HG03103 (cell line): ENCODE measurements at regions not wholly inside any gene's neighbourhood (a gene's known extent, or its start where the extent isn't known, plus 50 kb on each side); places are given as distances from the start of the nearest gene placed in this dataset.

Experiments
- ATAC-seq: cut with Tn5 transposase; IDR thresholded peaks from one replicate; pipeline ENCODE4 v1.9.1; 2021; ENCODE audit warnings: low read depth; ENCODE audit not compliant: unreplicated experiment

DNA sequence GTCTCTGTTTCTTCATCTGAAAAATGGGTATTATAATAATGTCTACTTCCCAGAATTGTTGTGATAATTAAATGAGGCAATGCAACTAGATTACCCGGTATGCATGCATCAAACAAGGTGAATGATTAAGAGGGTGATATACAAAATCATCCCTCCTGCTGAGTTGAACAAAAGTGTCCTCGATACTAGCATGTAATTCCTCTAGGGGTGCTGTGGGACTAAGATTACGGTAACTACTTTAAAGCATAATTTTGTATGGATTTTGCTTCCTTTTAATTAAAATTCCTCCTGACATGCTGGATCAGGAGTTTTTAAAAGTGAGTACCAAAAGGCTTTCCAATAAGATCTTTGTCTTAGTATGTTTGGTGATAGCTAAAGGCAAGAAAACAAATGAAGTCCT is 98.7 kb upstream of the PRMT6 start:
- ATAC-seq, result no peak

DNA sequence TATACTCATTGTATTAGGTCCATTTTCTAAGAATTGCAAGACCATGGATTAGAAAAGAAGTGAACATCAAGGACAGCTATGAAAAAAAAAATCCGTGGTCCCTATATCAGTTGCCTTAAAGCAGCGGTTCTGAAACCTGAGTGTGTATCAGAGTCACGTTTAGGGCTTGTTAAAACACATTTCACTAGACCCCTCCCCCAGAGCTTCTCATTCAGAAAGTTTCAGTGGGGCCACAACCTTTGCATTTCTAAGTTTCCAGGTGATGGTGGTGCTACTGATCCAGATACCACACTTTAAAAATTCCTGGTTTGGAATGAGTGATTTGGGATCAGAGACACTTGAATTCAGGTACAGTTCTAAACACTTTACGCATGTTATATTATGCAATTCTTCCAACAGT is 96.1 kb upstream of the PRMT6 start:
- ATAC-seq, result peak; percentile 83

DNA sequence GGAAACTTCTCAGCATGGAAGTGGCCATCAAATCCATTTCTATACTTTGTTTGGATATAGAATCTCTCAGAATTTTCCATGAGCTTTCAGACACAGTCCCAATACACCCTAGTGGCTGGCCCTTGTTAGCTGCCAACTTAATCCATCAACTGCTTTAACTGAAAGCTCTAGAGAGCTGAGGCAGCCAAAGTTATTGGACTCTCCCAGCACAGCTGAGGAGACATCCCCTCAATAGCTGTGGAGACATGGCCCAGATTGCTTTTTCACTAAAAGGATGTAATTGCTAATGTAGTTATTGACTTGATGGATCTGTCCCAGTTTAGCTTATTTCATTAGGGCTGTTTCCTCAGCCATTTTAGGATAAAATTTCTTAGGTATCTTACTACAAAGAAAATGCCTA is 94.8 kb upstream of the PRMT6 start:
- ATAC-seq, result no peak

DNA sequence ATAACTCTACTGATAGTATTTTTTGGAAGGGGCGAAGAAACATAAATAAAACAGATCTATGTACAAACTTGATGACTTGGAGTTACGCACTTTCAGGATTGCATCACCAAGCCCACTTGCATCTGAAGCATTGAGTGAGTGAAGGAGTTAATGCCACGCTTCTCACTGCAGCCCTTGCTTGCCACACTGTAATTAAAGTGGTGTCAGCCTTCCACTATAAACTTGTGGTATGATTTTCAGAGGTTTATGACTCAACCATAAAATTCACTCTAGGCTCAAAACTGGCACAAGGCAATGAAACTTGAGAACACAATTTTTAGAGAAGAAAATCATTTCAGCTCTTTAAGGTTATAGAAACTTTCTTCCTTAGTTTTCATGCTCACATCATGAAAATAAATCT is 93.9 kb upstream of the PRMT6 start:
- ATAC-seq, result no peak

DNA sequence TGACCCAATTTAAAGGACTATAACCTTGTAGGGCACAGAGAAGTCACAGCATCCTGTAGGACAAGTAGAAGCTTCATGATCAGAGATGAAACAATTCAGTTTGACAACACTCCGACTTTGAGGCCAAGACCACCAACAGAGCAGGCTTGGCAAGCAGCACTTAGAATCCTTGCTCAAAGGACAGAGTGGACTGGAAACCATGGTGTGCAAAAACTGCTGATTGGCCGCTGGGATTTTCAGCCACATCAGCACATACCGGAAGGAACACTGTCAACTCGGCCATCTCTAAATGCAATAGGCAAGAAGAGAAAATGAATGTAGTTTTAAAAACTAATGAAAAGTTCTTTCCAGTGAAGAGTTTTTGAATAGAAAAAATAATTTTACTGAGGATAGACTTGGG is 92.0 kb upstream of the PRMT6 start:
- ATAC-seq, result no peak

DNA sequence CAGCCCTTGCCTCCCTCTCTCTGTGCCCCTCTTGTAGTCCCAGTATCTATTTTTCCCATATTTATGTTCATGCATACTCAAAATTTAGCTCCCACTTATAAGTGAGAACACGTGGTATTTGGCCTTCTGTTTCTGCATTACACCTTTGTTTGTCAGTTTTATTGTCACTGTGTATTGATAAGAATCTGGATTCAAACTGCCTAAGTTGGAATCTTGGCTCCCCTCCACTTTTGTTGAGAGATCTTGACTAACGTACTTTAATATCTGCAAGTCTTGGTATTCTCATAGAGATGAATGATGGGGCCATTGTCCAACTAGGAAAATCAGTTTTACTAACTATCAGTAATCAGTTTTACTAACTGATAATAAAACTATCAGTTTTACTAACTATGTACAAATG is 87.8 kb upstream of the PRMT6 start:
- ATAC-seq, result no peak

DNA sequence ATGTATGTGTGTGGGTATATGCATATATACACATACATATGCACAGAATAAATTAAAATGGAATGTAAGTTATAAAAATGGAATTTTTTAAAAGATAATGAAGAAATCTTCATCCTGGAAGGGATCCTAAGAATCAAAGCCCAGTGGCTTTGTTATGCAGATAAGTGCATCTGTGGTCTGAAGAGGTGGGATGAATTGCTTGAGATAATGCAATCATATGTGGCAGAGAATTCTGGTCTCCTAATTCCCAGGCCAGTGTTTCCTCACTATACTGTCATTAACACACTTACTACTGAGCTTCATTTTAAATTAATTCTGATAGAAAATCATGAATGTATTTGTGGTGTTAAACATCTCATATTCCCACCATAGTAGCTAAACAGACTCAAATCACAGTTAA is 86.7 kb upstream of the PRMT6 start:
- ATAC-seq, result no peak

DNA sequence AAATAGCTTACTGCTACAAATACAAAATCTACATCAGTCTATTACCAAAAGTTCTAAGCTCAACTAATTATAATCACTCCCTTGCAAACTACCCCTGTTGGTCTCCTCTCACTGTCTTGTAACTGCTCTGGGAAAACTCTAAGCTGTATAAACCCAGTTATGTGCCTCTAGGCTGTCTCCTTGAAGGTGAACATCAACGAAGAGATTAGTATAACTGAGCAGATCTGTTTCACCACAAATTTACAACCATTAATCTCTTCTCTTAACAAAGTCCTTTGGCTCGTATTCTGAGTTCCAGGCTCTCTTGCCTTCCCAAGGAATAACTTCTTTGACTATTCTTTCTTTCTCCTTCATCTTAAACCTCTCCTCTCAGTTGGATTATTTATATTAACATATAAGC is 84.4 kb upstream of the PRMT6 start:
- ATAC-seq, result no peak

DNA sequence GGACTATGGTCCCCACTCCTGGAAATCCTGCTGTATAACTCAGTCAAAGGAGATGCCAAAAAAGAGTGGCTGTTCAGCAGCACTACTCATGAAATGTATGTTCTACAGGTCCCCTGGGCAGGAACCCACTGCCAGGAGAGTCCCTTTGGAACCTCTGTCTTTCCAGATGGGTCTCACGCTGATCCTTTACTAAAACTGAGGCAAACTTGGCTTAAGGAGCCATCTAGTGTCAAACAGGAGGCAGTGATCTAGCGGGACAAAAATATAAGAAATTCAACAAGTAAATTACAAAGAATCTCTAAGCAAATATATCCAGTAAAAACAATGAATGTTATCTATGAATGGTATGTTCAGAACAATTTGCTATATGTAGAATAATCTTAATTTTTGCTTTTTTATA is 80.5 kb upstream of the PRMT6 start:
- no peak for ATAC-seq

DNA sequence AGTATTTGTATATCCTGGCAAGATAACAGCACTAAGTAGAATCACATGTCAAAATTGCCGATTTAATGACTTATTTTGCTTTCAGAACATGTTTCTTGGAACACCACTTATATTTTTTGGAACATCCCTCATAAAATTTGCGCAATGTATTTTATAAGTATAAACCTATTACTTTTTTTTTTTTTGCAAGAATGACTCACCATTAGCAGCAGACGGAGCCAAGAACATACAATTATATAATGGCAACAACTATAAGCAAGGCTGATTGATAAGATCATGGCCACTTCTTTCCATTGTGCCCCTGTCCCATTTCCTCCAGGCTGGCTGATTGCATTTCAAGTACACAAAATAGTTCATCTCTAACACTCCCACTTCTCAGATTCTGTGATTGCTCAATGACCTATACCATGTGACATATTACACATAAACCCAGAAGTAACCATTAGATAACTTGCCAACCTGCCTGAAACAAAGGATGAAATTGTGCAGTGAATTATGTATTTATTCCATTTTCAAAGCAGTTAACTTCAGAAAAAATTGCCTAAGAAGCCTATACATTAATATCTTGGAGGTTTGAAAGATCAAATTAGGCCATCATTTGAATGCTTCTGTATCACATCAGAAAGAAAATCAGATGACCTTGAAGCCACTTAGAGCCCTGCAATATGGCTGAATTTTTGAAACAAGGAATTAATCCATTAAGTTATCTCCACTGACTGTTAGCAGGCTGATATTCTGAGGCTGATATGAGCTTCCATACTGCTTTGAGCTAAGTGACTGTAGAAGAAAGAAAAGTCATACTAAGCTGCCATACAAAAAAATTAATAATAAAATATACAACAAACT is 77.8 kb upstream of the PRMT6 start:
- no peak for ATAC-seq

DNA sequence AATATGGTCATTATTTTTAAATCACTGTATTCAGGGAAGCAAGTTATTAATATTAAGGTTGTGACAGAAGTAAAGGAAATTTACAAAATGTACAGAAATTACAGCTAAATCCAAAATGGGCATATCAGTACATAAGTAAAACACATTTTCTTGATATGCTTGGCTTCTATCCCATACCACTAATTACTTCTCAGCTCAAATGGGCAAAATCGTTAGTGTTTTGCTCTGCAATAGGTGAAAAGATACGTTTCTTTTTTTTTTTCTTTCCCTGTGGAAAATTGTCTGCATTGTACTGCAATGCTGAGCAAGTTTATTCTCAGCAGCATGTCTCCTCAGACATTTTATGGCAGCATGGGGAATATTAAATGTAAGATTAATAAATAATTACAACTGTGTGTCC is 77.1 kb upstream of the PRMT6 start:
- ATAC-seq, result no peak

DNA sequence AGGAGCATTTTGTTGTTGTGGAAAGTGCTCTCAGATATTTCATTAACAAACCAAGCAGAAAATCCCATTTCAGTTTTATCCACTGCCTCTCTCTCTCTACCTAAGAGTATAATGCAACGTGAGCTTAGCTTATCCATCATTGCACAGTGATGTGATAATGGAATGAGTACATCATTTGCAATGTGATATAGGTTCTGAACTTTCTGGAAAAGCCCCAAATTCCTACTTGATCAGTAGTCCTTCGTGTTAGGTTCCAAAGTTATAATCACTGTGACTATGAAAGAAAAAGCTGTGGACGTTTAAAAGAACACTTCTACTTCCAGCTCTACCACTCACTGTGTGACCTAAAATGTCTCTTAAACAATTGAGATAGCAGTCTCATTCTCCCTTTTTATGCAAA is 76.4 kb upstream of the PRMT6 start:
- no peak for ATAC-seq

DNA sequence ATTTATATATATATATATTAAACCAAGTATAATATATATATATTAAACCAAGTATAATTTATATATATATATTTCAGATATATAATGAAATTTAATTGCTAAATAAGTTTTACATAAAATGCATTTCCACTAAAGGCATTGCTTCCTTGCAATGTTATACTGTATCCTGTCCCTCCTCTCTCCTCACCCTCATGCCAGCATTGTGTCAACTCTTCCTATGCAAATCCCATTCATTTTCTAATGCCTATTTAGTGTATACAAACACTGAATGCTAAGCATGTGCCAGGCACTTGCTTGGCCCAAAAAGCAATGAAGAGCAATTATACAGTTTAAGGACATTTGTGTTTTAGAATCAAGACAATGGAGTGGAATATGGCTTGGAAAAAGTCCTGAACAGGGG is 71.7 kb upstream of the PRMT6 start:
- no peak for ATAC-seq

DNA sequence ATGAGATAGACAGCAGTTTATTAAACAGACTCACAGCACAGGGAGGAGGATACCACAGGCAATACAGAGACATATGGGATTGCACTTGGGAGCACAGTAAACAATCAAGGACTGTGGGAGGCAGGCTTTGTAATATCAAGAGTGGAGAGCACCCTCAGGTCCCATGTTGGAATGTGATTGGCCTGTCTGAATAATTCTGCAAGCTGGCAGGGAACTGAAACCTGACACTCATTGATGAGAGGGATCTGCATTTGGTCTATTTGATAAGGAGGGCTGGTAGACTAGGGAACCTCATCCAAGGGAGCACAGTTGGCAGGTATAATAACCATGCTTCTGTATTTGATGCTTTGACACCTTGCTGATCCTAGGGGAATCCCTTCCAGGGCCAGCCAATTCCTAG is 69.9 kb upstream of the PRMT6 start:
- ATAC-seq, result no peak

DNA sequence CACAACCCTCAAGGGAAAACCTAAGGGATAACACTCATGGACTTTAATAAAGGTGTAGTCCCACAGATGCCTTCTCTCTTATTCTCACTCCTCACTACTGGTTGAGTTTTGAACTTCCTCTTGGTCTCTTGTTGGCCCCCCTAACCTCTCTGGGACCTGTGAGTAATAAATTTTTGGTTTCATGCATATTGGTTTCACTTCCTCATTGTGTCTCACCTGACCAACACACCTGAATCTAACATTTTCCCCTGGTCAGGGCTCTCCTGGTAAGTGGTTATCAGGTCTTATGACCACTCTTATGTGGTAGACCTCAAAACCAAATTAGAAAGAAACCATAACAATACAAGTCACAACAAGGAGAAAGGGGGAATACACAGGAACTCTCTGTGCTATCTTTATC is 60.5 kb upstream of the PRMT6 start:
- ATAC-seq, result peak; percentile 97

DNA sequence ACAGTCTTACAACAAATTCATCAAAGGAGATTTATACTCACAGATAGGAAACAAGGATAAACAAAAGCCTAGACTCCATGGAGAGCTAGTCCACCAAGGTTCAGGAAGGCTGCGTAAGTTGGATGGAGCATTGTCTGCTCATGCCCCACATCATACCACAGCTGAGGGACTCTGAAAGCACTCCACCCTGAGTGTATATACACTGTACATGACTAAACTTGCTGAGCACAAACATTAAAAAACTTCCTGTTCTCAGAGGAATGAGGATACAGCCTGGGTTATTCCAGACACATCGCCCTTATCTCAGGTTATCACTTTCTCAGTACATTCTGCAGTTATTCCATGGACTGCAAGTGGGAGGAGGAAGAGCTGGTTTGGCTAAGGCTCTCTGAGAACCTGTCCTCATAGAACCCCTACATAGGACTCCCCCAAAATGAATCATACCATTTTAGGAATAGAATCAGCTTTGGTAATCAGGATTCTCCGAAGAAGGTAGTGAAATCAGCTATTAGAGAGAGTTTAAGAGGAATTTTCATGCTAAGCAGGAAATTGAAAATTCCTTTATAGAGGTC is 58.0 kb upstream of the PRMT6 start:
- ATAC-seq, result no peak

DNA sequence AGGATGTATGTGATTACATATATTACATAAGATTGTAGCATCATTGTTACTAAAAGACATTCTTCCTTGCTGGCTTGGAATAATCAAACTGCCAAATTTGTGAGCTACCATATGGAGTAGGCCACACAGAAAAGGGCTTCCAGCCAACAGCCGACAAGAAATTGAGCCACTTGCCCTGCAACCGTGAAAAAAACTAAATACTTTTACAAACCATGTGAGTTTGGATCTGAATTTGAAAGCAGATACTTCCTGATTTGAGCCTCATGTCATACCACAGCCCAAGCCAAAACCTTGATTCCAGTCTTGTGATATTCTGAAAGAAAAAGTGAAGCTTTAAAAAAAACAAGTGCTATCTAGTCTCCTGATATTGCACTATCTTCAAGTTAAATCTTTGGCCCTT is 55.6 kb upstream of the PRMT6 start:
- no peak for ATAC-seq

DNA sequence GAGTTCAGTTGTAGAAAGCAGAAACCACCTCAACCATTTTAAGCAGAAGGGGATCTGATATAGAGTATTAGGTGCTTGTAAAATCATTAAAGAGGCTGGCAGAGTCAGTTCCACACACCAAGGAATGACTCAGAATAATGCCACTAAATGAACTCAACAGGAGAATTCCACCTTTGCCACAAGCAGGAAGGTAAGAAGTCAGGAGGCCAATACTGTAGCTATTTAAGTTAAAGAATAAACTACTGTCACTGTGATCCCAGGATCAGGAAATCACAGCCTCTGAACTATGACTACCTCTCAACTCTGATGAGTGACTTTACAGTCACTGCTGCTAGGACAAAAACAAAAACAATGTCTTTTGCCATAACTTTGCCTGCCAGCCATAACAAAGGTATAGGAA is 52.5 kb upstream of the PRMT6 start:
- no peak for ATAC-seq

DNA sequence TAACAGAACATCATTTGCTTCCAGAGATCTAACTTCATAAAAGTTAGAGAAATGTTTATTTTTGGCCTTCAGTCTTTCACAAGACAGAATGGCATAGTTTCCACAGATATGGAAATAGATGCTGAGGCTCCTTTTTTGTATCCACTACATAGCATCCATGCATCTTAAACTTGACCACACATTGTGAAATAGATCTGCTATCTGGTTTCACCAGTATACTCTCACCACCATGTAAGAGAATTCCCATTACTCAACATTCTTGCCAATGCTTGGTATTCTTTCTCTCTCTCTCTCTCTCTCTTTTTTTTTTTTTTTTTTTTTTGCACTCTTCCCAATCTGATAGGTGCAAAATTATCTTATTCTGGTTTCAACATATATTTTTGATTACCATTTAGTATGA is 52.1 kb upstream of the PRMT6 start:
- ATAC-seq, result no peak
